ENCODE measurements at regions not wholly inside any gene's neighbourhood (a gene's known extent, or its start where the extent isn't known, plus 50 kb on each side); places are given as distances from the start of the nearest gene placed in this dataset.
"Not testable (repeated sequence)": the region's sequence is repeated elsewhere in the genome, so short reads cannot be mapped to it uniquely, and the experiment has no call there.

DNA sequence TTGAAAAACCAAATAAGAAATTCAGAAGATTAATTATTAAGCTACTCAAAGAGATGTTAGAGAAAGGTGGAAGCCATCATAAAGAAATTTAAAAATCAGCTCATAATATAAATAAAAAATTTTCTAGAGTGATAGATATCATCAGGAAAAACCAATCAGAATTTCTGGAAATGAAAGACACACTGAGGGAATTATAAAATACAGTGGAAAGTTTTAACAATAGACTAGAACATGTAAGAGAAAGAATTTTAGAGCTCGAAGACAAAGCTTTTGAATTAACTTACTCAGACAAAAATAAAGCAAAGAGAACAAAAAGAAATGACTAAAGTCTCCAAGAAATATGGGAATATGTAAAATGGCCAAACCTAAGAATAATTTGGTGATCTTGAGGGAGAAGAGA, 1926.9 kb upstream of the RAG2 start:
- no peak overlapping the region for H3K9ac ChIP-seq (ENCODE audit: low read length)
- H2AFZ ChIP-seq (ENCODE audit: low read depth, low read length): no peak overlapping the region
- no peak overlapping the region for H3K27ac ChIP-seq (ENCODE audit: low read length)
- no peaks in the 10 kb centered on the region for H3K79me2 ChIP-seq (replicated peaks; ENCODE audit: insufficient read depth, low read length)
- no peaks in the 10 kb centered on the region for H3K36me3 ChIP-seq (ENCODE audit: insufficient read depth, low read length)
- no peaks in the 10 kb centered on the region for H3K9me2 ChIP-seq (ENCODE audit: insufficient read depth, low read length)
- H3K4me2 ChIP-seq (ENCODE audit: low read length): no peak overlapping the region
- no peaks in the 10 kb centered on the region for H4K20me1 ChIP-seq (ENCODE audit: insufficient read depth)
- no peaks in the 10 kb centered on the region for H3F3A ChIP-seq (ENCODE audit: insufficient read depth, low read length, poor library complexity, severe bottlenecking)
- no peaks in the 10 kb centered on the region for H3K27me3 ChIP-seq (ENCODE audit: insufficient read depth, low read depth, low read length)
- no peak overlapping the region for H3K4me3 ChIP-seq (ENCODE audit: low read length)
- TF ChIP-seq EZH2 (IDR thresholded peaks at IDR 0.05; ENCODE audit: borderline replicate concordance, insufficient read depth, low read length, poor library complexity, severe bottlenecking): no peak
- TF ChIP-seq, protein P1, sequence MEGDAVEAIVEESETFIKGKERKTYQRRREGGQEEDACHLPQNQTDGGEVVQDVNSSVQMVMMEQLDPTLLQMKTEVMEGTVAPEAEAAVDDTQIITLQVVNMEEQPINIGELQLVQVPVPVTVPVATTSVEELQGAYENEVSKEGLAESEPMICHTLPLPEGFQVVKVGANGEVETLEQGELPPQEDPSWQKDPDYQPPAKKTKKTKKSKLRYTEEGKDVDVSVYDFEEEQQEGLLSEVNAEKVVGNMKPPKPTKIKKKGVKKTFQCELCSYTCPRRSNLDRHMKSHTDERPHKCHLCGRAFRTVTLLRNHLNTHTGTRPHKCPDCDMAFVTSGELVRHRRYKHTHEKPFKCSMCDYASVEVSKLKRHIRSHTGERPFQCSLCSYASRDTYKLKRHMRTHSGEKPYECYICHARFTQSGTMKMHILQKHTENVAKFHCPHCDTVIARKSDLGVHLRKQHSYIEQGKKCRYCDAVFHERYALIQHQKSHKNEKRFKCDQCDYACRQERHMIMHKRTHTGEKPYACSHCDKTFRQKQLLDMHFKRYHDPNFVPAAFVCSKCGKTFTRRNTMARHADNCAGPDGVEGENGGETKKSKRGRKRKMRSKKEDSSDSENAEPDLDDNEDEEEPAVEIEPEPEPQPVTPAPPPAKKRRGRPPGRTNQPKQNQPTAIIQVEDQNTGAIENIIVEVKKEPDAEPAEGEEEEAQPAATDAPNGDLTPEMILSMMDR (IDR thresholded peaks at IDR 0.05; ENCODE audit: poor library complexity, severe bottlenecking): no peak
- TF ChIP-seq EP300 (conservative IDR thresholded peaks at IDR 0.05; ENCODE audit: poor library complexity, severe bottlenecking): no peak
- no peak for TF ChIP-seq POLR2AphosphoS5 (IDR thresholded peaks at IDR 0.05)
- H3K9me3 ChIP-seq (ENCODE audit: low read length): no peaks in the 10 kb centered on the region

DNA sequence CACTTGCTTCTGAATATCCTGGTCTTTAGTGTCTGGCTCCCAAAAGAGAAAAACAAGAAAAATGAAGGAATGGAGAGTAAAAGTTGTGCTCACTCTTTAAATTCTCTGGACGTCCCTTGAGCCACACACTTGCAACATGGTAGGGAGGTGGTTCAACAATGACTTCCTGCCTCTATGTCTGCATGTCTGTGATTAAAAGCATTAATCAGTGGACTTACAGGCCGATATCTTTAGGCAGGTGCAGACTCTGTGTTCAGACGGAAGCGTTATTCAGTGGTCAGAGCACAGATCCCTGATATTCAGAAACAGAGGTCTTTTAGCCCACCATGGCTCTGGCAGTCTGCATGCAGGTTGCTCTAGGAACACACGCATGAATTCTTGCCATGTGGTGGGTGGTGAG, 1920.0 kb upstream of the RAG2 start:
- Histone ChIP-seq H3K79me2 (replicated peaks; ENCODE audit: insufficient read depth, low read length) (no peaks in the 10 kb centered on the region), H3K9me3 (ENCODE audit: low read length) (no peaks in the 10 kb centered on the region), H4K20me1 (ENCODE audit: insufficient read depth) (no peaks in the 10 kb centered on the region), H3K36me3 (ENCODE audit: insufficient read depth, low read length) (no peaks in the 10 kb centered on the region), H3K9ac (ENCODE audit: low read length) (no peak overlapping the region), H3K27ac (ENCODE audit: low read length) (no peak overlapping the region), H2AFZ (ENCODE audit: low read depth, low read length) (no peak overlapping the region), H3K27me3 (ENCODE audit: insufficient read depth, low read depth, low read length) (no peaks in the 10 kb centered on the region), H3K4me2 (ENCODE audit: low read length) (no peak overlapping the region), H3K9me2 (ENCODE audit: insufficient read depth, low read length) (no peaks in the 10 kb centered on the region), H3K4me3 (ENCODE audit: low read length) (no peak overlapping the region), H3F3A (ENCODE audit: insufficient read depth, low read length, poor library complexity, severe bottlenecking) (no peaks in the 10 kb centered on the region)
- TF ChIP-seq EZH2 (IDR thresholded peaks at IDR 0.05; ENCODE audit: borderline replicate concordance, insufficient read depth, low read length, poor library complexity, severe bottlenecking): no peak

DNA sequence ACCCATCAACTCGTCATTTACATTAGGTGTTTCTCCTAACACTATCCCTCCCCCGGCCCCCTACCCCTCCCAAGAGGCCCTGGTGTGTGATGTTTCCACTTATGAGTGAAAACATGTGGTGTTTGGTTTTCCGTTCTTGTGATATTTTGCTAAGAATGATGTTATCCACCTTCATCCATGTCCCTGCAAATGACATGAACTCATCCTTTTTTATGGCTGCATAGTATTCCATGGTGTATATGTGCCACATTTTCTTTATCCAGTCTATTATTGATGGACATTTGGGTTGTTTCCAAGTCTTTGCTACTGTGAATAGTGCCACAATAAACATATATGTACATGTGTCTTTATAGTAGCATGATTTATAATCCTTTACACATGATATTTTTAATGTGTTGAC, 1914.8 kb upstream of the RAG2 start:
- H3K27ac ChIP-seq (ENCODE audit: low read length); H2AFZ ChIP-seq (ENCODE audit: low read depth, low read length); H3F3A ChIP-seq (ENCODE audit: insufficient read depth, low read length, poor library complexity, severe bottlenecking); H3K36me3 ChIP-seq (ENCODE audit: insufficient read depth, low read length); H3K9me2 ChIP-seq (ENCODE audit: insufficient read depth, low read length); H3K4me2 ChIP-seq (ENCODE audit: low read length); H3K79me2 ChIP-seq (replicated peaks; ENCODE audit: insufficient read depth, low read length); H3K9ac ChIP-seq (ENCODE audit: low read length); H3K27me3 ChIP-seq (ENCODE audit: insufficient read depth, low read depth, low read length); H4K20me1 ChIP-seq (ENCODE audit: insufficient read depth); H3K9me3 ChIP-seq (ENCODE audit: low read length); H3K4me3 ChIP-seq (ENCODE audit: low read length): not testable (repeated sequence)

DNA sequence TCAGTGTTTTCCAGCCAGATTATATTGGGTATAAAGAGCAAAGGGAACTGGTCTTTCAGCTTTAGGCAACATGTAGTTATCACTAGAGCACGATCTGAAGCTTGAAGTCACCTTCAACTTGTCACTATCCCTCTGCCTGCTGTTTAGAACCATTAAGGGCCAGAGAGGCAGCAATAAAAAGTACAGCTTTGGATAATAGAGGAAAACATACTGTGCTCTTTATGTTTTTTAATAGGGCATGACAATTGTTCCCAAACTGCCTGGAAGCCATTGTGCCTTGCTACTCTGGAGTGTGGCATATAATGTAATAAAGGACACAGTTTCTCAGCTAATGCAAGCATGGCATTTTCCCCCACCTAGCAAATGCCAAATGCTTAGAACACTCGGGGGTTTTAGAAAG, 1912.0 kb upstream of the RAG2 start:
- H3K9ac ChIP-seq (ENCODE audit: low read length): no peak overlapping the region
- no peaks in the 10 kb centered on the region for H3F3A ChIP-seq (ENCODE audit: insufficient read depth, low read length, poor library complexity, severe bottlenecking)
- TF ChIP-seq SMC3 (conservative IDR thresholded peaks at IDR 0.05; ENCODE audit: poor library complexity): no peak
- TF ChIP-seq MXI1 (conservative IDR thresholded peaks at IDR 0.05; ENCODE audit: poor library complexity, severe bottlenecking): no peak
- no peak for TF ChIP-seq RAD21 (conservative IDR thresholded peaks at IDR 0.05)
- TF ChIP-seq, protein P2, sequence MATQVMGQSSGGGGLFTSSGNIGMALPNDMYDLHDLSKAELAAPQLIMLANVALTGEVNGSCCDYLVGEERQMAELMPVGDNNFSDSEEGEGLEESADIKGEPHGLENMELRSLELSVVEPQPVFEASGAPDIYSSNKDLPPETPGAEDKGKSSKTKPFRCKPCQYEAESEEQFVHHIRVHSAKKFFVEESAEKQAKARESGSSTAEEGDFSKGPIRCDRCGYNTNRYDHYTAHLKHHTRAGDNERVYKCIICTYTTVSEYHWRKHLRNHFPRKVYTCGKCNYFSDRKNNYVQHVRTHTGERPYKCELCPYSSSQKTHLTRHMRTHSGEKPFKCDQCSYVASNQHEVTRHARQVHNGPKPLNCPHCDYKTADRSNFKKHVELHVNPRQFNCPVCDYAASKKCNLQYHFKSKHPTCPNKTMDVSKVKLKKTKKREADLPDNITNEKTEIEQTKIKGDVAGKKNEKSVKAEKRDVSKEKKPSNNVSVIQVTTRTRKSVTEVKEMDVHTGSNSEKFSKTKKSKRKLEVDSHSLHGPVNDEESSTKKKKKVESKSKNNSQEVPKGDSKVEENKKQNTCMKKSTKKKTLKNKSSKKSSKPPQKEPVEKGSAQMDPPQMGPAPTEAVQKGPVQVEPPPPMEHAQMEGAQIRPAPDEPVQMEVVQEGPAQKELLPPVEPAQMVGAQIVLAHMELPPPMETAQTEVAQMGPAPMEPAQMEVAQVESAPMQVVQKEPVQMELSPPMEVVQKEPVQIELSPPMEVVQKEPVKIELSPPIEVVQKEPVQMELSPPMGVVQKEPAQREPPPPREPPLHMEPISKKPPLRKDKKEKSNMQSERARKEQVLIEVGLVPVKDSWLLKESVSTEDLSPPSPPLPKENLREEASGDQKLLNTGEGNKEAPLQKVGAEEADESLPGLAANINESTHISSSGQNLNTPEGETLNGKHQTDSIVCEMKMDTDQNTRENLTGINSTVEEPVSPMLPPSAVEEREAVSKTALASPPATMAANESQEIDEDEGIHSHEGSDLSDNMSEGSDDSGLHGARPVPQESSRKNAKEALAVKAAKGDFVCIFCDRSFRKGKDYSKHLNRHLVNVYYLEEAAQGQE (IDR thresholded peaks at IDR 0.05; ENCODE audit: borderline replicate concordance): no peak
- TF ChIP-seq, protein P1 (IDR thresholded peaks at IDR 0.05; ENCODE audit: poor library complexity, severe bottlenecking): no peak
- TF ChIP-seq EP300 (conservative IDR thresholded peaks at IDR 0.05; ENCODE audit: poor library complexity, severe bottlenecking): no peak
- H2AFZ ChIP-seq (ENCODE audit: low read depth, low read length): no peak overlapping the region
- H3K4me2 ChIP-seq (ENCODE audit: low read length): no peak overlapping the region
- no peaks in the 10 kb centered on the region for H4K20me1 ChIP-seq (ENCODE audit: insufficient read depth)
- no peak overlapping the region for H3K4me3 ChIP-seq (ENCODE audit: low read length)
- no peaks in the 10 kb centered on the region for H3K36me3 ChIP-seq (ENCODE audit: insufficient read depth, low read length)
- no peak overlapping the region for H3K27ac ChIP-seq (ENCODE audit: low read length)
- H3K79me2 ChIP-seq (replicated peaks; ENCODE audit: insufficient read depth, low read length): no peaks in the 10 kb centered on the region
- no peaks in the 10 kb centered on the region for H3K9me2 ChIP-seq (ENCODE audit: insufficient read depth, low read length)
- no peaks in the 10 kb centered on the region for H3K9me3 ChIP-seq (ENCODE audit: low read length)
- H3K27me3 ChIP-seq (ENCODE audit: insufficient read depth, low read depth, low read length): no peaks in the 10 kb centered on the region
